A549 (cell line): ENCODE measurements at regions not wholly inside any gene's neighbourhood (a gene's known extent, or its start where the extent isn't known, plus 50 kb on each side); places are given as distances from the start of the nearest gene placed in this dataset.

Source experiments
- CHD4 ChIP-seq: fragments of 200-600 bp; sonication (generic); IDR thresholded peaks from 2 replicates; pipeline ENCODE4 v1.6.1; 2016; ENCODE audit warnings: antibody characterized with exemption, mild to moderate bottlenecking, borderline replicate concordance
- CTCF ChIP-seq: fragments of >200 bp; sonication (Bioruptor Twin); formaldehyde crosslinking; IDR thresholded peaks from 3 replicates; pipeline ENCODE4 v1.5.1; 2016
- MAX ChIP-seq: IDR thresholded peaks from 2 replicates; pipeline ENCODE4 v1.6.1; 2012
- NFE2L2 ChIP-seq: fragments of 150-350 bp; conservative IDR thresholded peaks from 2 replicates; pipeline ENCODE4 v1.6.1; 2014; ENCODE audit warnings: low read length
- POLR2A ChIP-seq: IDR thresholded peaks from 2 replicates; pipeline ENCODE4 v1.6.1; 2012; ENCODE audit warnings: mild to moderate bottlenecking, low read length
- USF2 ChIP-seq: fragments of 450-650 bp; IDR thresholded peaks from 2 replicates; pipeline ENCODE4 v1.6.1; 2014; ENCODE audit warnings: antibody characterized with exemption

GRCh38 chr2:223697316-223697891, 95.2 kb upstream of the SCG2 start:
- TF ChIP-seq USF2: no peak
- TF ChIP-seq CTCF: no peak
- TF ChIP-seq NFE2L2: no peak
- no peak for TF ChIP-seq CHD4
- TF ChIP-seq MAX: no peak
- TF ChIP-seq POLR2A: no peak
